ENCODE measurements at regions not wholly inside any gene's neighbourhood (a gene's known extent, or its start where the extent isn't known, plus 50 kb on each side); places are given as distances from the start of the nearest gene placed in this dataset.

DNA sequence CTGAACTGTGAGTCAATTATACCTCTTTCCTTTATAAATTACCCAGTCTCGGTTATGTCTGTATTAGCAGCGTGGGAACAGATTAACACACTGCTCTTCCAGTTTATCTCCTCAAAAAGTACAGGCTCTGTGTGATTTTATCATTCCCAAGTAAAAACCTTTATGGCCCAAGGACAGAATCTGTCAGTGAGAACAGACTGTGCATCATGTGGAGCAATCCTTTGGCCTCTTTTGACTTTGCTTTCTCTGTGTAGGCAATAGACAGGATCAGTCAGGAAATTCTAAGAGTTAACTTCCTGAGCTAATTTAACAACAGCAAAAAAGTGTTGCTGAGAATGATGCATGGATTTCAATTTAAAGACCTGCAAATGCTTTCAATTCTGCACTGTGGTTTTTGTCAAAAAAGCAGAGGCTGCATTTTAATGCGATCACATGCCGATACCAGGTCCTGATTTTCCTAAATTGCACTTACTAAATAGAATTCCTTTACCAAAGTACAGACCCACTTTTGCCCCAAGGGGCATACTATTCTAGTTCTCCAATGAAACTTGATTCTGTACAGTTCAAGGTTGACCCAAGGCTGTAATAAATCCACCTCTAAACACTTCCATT, 246.7 kb upstream of the MARCKS start:
- TF ChIP-seq, protein P1, sequence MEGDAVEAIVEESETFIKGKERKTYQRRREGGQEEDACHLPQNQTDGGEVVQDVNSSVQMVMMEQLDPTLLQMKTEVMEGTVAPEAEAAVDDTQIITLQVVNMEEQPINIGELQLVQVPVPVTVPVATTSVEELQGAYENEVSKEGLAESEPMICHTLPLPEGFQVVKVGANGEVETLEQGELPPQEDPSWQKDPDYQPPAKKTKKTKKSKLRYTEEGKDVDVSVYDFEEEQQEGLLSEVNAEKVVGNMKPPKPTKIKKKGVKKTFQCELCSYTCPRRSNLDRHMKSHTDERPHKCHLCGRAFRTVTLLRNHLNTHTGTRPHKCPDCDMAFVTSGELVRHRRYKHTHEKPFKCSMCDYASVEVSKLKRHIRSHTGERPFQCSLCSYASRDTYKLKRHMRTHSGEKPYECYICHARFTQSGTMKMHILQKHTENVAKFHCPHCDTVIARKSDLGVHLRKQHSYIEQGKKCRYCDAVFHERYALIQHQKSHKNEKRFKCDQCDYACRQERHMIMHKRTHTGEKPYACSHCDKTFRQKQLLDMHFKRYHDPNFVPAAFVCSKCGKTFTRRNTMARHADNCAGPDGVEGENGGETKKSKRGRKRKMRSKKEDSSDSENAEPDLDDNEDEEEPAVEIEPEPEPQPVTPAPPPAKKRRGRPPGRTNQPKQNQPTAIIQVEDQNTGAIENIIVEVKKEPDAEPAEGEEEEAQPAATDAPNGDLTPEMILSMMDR (IDR thresholded peaks at IDR 0.05; ENCODE audit: low read length) = no peak
- no peak for TF ChIP-seq EZH2 (optimal IDR thresholded peaks at IDR 0.05; ENCODE audit: low read depth, low read length)

Measured in MM.1S (cell line).